GM18907 (cell line): ENCODE measurements at regions not wholly inside any gene's neighbourhood (a gene's known extent, or its start where the extent isn't known, plus 50 kb on each side); places are given as distances from the start of the nearest gene placed in this dataset.

Experiments
- ATAC-seq: cut with Tn5 transposase; IDR thresholded peaks from one replicate; pipeline ENCODE4 v1.9.1; 2021; ENCODE audit warnings: mild to moderate bottlenecking, moderate library complexity; ENCODE audit not compliant: unreplicated experiment

DNA sequence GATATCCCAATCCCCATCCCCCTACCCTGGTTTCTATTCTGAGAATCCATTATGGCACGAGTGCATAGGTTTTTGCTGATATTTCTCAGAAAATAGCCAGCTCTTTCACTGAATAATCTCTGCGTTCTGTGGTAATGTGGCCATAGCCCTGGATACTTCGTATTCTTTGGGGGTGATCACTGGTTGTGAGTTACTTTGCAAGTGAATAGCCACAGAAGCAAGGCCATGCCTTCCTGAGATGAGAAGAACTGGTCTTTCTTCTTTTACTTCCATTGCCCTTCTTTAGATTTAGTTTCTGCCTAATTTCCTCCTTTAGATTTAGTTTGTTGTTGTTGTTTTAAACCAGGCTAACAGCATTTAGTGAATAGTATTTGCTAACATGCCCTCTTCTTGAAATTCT lies 323.4 kb downstream of the CDC14C start:
- ATAC-seq = no peak

DNA sequence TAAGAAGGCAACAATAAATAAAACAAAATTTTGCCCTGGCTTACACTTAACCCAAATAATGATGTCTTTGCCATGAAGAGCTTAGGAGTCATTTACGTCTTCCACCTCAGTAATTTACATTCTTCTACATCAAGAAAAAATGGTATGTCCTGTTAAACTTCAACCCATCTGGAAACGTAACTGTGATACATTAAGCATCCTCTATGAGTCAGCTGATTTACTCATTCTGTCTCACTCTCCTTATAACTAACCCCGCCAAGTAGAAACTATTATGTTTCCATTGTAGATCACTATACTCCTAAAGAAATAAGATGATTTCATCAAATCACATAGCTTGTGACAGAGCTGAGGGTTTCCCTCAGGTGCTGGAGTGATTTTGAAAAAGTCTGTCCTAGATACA lies 330.7 kb downstream of the CDC14C start:
- ATAC-seq = no peak

DNA sequence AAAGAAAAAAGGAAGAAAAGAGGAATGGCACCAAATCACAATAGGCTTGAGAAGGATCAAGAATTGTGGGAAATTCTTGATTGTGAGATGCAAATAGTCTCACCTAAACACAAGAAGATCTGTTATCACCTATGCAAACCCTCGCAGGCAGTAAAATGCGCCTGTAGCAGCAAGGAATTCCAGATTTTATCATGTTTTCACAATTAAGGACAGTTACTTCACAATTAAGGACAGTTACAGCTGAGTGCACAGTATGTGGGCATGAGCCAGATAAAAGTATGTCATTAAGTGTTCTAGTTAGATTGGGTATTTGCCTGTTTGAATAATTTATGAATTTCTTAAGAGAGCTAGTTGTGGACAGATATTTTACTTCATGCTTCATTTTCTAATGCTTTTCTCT lies 336.2 kb downstream of the CDC14C start:
- no peak for ATAC-seq

DNA sequence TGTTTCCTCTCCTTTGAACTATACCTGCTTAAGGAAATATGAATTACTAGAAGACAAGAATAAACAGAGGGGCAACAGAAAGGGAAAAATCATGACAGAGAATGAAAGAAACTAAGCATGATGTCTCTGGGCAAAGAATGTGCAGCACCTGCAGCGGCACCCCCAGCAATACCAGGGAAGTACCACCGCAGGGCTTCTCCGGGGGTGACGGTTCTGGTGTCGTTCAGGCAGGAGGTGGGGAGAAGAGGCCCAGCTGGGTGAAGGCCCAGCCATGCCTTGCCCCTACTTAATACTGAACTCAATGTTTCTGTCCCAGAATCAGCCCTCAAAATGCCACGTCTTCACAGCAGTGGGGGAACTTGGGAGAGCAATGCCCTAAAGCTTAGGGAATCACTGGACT lies 337.6 kb downstream of the CDC14C start:
- no peak for ATAC-seq

DNA sequence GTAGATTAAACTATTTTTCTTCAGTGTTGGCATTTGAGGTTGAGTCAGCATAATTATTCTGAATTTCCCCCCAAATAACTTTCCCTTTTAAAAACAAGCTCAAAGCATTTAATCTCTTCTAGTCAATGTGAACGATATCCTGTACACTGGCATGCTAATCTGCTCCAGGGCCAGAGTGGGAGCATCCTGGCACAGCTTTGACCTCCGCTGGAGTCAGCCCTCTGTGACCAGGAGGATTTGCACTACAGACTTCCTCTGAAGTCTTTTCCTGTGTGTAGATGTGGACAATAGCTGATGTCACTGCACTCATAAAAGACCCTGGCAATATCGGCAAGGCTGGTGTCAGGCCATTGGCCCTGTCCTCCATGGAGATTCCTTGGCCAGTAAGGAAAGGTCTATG lies 340.2 kb downstream of the CDC14C start:
- ATAC-seq = no peak

DNA sequence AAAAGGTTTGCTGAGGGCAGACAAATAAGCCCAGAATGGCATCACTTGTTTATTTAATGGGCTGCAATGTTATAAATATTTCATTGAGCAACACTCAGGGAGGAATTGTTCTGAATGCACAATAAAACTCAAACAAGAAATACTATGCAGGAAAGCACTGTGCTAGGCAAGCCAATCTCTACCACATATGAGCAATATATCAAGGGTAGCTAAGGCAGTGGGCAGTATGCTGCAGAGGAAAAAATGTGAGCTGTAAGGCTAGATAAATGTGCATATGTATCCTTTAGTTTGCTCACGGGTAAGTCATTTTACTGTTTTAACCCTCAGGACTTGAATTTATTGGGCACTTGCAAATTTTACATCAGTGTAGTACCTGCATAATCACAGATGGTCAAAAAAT lies 349.6 kb downstream of the CDC14C start:
- ATAC-seq = no peak

DNA sequence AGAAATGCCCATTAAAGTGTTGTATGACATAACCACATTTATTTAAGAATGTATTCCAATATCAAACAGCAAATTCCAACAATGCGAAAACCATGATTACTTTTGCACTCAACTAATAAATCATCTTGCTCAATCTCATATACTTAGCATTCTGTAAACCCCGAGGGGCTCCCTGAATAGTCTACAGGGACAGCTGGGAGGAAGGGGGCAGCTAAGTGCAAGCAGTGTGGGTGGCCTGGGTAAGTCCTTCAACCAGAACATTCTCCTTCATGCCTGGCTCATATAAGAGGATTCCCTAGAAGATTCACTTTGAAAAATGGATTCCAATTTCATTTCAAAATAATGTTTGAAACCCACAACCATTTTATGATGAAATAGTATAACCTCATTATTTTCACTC lies 355.5 kb downstream of the CDC14C start:
- ATAC-seq = no peak

DNA sequence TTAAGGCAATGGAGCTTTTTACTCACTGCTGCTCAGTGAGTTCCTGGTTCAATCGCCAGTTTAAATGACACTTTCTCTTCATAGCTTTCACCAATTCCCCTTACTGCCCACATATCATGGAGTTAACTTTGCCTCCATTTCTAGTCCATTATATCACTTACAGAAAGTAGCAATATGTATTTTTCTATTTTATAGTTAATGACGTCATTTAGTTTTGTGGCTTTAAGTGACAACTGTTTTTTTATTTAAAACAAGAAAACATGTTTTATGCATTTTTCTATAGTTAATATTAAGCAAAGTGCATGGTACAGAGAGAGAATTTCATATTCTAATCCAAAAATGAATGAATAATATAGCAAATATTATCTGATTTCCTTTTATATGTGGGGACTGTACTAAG lies 363.3 kb downstream of the CDC14C start:
- ATAC-seq = no peak

DNA sequence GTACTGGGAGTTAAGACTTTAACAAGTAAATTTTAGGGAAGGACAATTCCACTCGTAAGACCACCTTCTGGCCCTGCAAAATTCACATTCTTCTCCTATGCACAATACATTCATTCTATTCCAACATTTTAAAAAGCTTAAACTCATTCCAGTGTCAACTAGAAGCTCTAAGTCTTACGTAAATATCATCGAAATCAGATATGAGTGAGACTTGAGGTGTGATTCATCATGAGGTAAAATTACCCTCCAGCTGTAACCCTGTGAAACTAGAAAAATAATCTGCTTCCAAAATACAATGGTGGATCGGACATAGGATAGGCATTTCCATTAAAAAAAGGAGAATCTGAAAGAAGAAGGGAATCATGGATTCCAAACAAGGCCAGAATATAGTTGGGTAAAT lies 370.3 kb downstream of the CDC14C start:
- ATAC-seq = no peak

DNA sequence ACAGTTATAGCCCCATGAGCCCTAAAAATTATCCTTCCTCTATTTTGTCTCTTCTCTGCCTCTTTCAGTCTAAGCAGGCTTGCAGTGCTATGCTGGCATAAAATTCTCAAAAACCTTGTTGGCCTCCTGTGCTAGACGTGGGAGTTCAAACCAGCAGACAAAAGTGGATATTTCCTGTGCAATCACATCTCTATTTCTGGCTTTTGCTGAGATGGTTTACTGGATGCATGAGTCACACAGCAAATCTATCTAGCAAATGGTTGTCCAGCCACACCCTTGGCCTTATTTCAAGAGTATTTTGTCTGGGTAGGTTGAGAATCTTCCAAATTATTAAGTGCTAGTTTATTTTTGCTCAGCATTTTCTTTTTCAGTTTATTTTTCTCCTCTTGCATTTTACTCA lies 370.8 kb downstream of the CDC14C start:
- no peak for ATAC-seq

DNA sequence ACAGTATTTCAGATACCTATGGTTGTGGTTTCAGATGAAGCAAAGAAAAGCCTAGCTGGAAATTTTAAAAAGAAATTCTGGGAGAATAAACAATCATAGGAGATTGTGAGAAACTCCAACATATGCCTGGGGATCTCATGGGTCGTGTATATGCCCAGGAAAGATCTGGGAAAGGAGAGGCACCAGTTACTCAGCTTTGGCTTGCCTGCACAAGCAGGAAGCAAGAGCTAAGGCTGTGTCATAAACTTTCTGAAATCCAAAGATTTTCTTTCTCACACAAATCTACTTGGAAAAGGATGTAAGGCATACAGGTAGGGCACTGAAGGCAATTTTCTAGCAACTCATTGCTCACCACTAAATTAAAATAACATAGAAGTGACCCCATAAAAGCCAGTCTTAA lies 373.6 kb downstream of the CDC14C start:
- no peak for ATAC-seq

DNA sequence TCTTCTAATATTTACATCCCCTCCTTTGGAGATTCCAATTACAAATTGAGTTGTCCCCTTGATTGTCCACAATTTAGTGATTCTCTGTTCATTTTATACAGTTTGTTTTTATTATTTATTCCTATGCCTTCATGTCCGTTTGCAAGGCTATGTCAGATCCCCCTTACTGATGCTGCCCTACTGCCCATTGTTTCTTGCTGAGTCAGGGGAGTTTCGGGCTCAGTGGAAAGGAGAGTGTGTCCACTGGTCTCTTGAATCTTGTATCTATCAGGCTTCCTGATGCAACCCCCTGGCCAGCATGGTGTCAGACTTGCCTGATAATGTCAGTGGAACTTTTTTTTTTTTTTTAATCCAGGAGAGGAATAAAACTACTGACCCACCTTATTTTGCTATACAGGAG lies 384.4 kb downstream of the CDC14C start:
- ATAC-seq = no peak

DNA sequence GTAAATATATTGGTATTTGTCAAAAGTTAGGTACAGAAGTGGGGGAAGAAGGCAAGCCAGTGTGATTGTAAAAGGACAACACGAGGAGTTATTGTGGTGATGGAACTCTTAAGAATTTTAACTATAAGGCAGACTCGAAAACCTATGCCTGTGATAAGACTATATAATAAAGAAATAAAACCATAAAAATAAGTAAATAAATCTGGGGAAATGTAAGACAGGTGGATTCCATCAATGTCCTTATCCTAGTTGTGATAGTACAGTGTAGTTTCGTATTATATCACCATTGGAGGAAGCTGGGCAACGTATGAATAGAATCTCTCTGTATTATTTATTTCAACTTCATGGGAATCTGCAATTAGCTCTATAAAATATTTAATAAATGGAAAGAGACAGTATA lies 395.7 kb downstream of the CDC14C start:
- no peak for ATAC-seq

DNA sequence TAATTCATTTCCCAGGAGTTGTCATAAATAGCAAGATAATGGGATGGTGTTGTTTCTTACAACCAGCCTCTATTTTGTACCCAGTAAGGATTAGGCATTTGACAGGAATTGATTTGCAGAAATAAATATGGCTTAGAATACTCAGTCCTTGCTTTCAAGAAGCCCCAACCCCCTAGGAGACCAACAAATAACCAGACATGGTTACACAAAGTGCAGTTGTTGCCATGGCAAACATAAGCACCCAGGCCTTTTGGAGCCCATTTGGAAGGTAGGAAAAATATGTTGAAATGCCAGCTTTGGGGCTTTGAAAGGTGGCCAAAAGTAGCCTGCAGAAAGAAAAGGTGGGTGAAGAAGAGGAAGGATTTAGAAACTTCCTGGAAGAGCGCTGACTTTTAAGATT lies 397.5 kb downstream of the CDC14C start:
- no peak for ATAC-seq

DNA sequence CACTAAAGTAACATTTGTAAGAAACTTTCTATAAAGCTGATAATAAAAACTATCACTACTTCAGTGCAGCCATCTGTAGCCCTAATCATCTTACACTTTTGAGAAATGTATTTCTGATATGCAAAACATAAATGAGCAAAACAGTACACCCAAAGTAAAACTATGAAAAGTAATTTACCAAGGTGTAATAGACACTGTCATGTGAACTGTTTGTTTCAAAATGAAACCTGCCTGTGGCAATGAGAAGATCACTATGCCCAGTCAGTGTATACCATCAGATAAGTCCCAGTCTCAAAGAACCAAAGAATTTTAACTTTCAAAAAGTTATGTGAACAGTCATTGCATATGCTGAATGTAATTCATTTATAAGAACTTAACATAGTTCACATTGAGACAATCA lies 398.1 kb downstream of the CDC14C start:
- ATAC-seq = no peak

DNA sequence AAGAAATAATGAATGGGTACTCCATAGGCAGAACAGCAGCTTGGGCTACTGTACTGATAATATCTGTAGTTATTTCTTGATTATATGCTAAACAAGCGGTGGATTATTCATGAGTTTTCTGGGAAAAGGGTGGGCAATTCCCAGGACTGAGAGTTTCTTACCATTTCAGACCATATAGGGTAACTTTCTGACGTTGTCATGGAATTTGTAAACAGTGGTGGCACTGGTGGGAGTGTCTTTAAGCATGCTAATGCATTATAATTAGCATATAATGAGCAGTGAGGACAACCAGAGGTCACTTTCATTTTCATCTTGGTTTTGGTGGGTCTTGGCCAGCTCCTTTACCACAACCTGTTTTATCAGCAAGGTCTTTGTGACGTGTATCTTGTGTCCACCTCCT lies 399.7 kb downstream of the CDC14C start:
- no peak for ATAC-seq

DNA sequence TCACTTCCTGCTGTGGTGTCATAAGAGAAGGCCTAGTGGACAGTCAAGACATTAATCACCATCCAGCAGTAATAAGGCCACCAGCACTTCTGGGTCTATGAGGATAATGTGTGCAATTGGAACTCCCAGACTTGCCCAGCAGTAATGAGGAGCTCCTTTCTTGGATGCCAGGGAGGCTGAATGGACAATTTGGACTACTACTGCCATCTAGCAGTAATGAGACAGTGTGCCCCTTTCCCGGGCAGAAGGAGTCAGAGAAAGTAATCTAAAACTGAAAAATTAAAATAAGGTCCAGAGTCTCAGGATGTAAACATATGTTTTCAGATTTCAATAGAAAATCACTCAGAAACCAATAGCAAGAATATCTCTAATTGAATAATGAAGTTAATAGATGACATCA lies 400.4 kb downstream of the CDC14C start:
- no peak for ATAC-seq

DNA sequence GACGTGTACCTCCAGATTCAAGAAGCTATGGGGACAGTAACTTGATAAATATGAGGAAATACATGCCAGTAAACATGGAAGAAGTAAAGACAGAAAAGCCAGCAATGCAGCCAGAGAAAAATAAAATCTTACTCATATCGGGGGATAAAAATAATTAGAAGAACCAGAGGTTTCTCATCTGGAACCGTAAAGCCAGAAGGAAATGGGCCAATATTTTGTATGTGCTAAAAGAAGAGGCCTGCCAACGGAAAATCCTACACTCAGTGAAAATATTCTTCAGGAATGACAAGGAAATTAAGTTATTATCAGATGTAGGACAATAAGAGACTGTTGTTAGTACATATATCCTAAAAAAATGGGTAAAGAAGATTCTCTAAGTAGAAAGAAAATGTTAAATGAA lies 401.2 kb downstream of the CDC14C start:
- no peak for ATAC-seq

DNA sequence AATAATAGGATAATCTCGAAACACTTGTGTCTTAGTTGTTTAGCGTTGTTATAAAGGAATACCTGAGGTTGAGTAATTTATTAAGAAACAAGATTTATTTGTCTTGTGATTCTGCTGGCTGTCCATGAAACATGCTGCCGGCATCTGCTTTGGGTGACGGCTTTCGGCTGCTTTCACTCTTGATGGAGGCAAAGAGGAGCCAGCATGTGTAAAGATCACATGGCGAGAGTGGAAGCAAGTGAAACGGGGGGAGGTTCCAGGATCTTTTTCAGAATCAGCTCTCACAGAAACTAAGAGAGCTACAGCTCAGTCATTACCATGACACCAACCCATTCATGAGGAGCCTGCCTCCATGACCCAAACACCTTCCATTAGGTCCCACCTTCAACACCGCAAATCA lies 402.8 kb downstream of the CDC14C start:
- ATAC-seq = no peak

DNA sequence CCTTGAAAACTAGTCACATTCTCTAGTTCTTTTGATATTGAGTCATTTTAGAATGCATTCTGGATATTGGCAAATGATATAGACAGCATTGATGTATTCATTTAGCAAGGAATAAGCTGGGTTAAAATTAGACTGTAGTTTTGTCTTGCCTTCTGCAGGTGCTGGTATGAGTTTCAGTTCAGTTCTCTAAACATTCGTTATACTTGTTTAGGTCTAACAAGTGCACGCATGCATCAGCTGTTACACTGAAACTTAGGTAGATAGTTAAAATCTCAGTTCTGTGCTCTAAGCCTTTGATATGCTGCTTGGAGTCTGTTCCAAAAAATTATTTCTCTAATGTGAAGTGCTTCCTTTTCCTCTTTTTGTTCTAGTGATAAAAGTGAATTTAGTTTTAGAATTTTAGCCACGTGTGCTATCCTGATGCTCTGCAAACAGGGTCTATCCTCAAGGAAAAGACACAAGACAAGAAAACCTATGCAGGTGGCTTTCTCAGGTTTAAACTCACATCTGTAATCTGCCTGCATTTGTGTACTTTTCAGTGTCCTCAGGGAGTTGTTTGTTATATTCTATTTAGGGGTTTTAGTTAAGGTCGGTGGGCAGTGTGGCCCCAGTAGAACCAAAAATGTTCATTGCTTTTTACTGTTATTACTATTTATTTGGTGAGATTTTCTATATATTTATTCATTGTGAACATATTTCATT lies 409.0 kb downstream of the CDC14C start:
- no peak for ATAC-seq

DNA sequence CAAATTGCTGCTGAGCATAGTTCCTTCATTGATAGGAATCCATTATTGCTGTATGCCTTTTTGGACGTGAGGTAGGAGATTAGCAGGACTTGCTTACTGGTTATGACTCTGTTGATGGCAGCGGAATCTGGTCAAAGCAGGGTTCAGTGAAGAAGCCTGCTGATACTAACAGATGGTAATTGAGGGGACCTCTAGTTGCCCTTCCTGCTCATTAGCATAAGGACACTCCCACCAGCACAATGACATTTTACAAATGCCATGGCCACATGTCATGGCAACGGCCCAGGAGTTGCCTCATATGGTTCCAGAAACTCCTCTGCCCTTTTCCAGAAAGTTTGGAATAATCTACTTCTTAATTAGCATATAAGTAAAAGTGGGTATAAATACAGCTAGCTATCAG lies 417.5 kb downstream of the CDC14C start:
- ATAC-seq = no peak

DNA sequence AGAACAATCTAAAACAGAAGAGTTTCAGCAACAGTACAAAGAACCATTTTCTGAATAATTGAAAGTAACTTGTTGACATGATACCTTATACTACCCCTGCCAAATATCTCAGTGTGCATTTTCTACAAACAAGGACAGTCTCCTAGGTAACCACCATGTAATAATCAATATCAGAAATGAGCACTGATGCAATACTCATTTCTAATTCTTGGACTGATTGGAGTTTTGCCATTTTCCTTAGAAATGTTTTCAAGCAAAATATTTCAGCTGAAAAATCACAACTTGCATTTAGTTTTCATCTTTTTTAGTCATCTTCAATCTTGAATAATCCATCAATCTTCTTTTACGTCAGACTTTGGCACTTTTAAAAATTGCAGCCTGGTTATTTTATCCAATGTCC lies 420.2 kb downstream of the CDC14C start:
- ATAC-seq = no peak

DNA sequence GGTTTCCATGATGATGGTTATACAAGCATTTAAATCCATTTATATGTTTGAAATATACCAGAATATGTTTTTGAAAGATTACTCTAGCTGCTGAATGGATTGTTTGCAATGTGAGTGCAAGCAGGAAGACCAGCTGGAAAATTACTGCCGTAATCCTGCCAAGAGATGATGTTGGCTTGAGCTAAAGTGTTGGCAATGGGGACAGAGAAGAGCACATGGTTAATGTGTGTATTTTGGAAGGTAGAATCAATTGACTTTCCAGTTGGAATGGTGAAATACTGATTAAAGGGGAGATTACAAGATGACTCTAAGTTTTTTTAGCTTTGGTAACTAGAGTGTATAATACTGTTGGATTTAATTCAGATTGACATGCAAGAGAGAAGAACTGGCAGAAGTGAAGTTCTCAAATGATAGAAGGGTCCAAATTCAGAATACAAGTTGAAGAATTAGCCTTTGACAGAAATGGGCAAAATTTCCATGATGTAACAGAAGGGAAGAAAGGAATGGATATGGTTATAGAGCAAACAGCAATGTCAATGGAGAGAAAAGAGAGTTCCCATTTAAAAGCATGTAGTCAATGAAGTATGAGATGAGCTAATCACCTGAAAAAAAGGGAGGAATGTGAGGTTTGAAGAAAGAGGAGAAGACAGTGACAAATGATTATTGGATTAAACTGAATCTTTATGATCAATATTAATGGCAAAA lies 422.0 kb downstream of the CDC14C start:
- no peak for ATAC-seq
